ENCODE measurements at regions not wholly inside any gene's neighbourhood (a gene's known extent, or its start where the extent isn't known, plus 50 kb on each side); places are given as distances from the start of the nearest gene placed in this dataset.

- in situ Hi-C loops (cut with MboI; ENCODE audit: low sequenced_read_pairs, unreplicated experiment) = no loop called here
- DNase-seq (ENCODE audit: low spot score) = no peak
- TF ChIP-seq CTCF (IDR thresholded peaks at IDR 0.05; ENCODE audit: borderline replicate concordance, control extremely low read depth, extremely low read depth, insufficient read depth, missing control alignments) = no peak
These were observed 53.0 kb upstream of the LGALSL start for GRCh38 chr2:64400733-64401528.

- no peak for TF ChIP-seq CTCF (IDR thresholded peaks at IDR 0.05; ENCODE audit: borderline replicate concordance, control extremely low read depth, extremely low read depth, insufficient read depth, missing control alignments)
- in situ Hi-C loops (cut with MboI; ENCODE audit: low sequenced_read_pairs, unreplicated experiment) = no loop called here
- DNase-seq (ENCODE audit: low spot score) = no peak
These were observed 52.5 kb upstream of the LGALSL start for GRCh38 chr2:64401529-64401880.

GRCh38 chr2:64402876-64403275 lies 51.1 kb upstream of the LGALSL start:
- no peak for DNase-seq (ENCODE audit: low spot score)
- no peak for TF ChIP-seq CTCF (IDR thresholded peaks at IDR 0.05; ENCODE audit: borderline replicate concordance, control extremely low read depth, extremely low read depth, insufficient read depth, missing control alignments)
- in situ Hi-C loops (cut with MboI; ENCODE audit: low sequenced_read_pairs, unreplicated experiment) = no loop called here

GRCh38 chr2:64403426-64403825 lies 50.5 kb upstream of the LGALSL start:
- no peak for DNase-seq (ENCODE audit: low spot score)
- in situ Hi-C loops (cut with MboI; ENCODE audit: low sequenced_read_pairs, unreplicated experiment) = no loop called here
- no peak for TF ChIP-seq CTCF (IDR thresholded peaks at IDR 0.05; ENCODE audit: borderline replicate concordance, control extremely low read depth, extremely low read depth, insufficient read depth, missing control alignments)

- no peak for DNase-seq (ENCODE audit: low spot score)
- TF ChIP-seq CTCF (IDR thresholded peaks at IDR 0.05; ENCODE audit: borderline replicate concordance, control extremely low read depth, extremely low read depth, insufficient read depth, missing control alignments) = no peak
- in situ Hi-C loops (cut with MboI; ENCODE audit: low sequenced_read_pairs, unreplicated experiment) = no loop called here
These were observed 49.8 kb upstream of the LGALSL start for GRCh38 chr2:64404002-64404731.

All from GM13976 (cell line).